ENCODE measurements at regions not wholly inside any gene's neighbourhood (a gene's known extent, or its start where the extent isn't known, plus 50 kb on each side); places are given as distances from the start of the nearest gene placed in this dataset.

DNA sequence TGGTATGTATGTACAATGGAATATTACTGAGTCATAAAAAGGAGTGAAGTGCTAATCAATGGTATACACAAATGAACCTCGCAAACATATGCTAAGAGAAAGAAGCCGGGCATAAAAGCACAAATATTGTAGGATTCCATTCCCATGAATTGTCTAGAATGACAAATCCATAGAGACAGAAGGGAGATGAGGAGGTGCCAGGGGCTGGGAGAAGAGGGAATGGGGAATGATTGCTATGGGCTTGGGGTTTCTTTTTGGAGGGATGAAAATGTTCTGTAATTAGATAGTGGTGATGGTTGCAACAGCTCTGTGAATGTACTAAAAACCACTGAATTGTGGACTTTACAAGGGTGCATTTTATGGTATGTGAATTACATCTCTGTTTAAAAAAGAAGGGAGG, 73.5 kb downstream of the GLI2 start:
- DNase-seq (ENCODE audit: low read depth): no peak

DNA sequence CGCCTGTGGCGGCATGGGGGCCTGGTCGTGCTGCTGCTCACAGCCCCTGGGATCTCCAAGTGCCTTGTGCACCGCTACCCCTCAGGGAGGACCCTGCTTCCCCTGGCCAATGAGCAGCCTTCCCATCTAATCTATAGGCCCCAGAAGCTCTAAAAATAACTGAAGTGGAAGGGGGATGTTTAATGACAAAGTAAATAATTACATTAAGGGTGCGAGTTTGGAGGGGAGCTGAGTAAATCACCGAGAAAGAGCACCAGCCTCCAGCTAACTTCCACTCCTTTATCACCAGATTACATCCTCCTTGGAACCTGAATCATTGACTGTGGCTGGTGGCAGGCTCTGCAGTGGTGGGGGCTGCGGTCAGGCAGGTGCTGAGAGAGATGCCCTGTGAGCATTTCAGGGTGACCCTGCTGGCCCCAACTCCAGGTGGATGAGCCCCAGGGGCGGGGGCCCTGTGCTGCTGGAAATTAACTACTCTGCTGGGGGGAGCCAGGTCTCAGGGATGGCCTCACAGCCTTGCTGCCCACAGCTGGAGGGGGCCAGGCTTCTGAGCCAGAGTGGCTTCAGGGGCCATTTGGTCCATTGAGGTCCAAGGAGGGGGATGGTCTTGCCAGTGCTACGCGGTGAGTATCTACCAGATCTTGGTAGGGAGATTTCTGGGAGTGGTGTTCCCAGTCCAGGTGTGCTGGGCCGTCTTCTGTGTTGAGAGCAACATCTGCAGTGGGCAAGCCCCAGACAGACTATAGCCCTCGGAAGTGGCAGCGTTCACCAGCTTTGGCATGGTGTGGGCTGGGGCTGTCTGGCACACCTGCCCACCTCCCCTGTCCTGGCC, 74.2 kb downstream of the GLI2 start:
- DNase-seq (ENCODE audit: low read depth): no peak

DNA sequence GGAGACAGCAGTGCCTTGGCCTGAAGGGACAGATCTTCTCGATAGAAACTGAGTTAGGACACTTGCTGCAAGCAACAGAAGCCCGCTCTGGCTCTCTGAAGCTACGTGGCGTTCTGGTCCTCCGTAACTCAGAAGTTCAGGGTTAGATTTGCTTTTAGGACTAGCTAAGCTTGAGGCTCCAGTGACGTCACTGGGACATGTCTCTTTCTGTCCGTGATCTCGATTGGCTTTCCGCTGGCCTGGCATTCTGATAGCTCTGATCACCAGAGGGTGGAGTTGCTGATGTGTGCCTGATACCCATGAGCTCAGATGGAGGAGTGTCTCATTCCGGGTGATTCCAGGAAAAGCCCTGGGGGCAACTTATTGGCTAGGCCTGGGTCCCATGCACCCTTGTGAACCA, 75.0 kb downstream of the GLI2 start:
- no peak for DNase-seq (ENCODE audit: low read depth)

DNA sequence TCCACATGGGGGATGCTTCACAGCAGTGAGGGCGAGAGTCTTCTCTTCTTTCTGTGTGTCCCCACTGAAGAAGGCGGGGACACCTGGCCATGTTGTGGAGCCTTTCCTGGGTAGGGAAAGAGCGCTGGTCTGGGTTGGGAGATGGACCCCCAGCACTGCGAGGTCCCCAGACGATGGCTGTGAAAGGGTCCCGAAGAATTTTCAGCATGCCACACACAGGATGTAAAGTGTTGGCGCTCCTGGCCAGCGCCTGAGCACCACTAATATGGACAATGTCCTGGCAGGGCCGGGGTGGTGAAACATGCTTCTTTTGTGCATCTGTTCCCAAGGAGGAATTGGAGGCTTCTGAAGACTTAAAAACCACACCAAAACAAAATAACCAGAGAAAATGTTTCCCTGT, 77.2 kb downstream of the GLI2 start:
- DNase-seq (ENCODE audit: low read depth): no peak

DNA sequence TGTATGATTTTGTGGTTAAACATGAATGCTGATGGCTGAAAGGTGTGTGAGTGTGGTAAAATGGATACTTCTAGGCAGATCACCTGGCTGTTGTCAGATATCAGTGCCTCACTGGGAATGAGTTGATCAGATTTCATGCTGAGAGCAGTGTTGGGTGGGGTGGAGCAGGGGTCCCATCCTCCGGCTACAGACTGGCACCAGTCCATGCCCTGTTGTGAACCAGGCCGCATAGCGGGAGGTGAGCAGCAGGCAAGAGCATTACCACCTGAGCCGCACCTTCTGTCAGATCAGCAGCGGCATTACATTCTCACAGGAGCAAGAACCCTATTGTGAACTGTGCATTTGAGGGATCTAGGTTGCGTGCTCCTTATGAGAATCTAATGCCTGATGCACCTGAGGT, 78.7 kb downstream of the GLI2 start:
- DNase-seq (ENCODE audit: low read depth): no peak

DNA sequence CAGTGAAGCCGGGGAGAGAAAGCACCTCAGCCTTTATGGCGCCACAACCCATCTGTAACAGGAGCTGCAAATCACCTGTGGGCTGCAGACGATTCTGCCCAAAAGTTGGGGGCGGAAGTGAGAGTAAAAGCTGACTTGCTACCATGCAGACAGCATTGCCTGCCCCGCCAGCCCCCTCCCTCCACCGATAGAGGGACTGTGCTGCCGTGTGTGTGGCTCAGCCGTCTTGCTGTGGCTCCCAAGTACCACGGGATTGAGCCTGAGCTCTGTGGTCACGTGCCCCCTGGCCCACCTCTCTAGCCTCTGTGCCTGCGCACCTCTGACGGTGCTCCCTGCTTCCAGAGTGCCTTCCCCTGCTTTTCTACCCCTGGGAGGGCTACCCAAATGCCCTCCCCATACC, 79.6 kb downstream of the GLI2 start:
- DNase-seq (ENCODE audit: low read depth): no peak

DNA sequence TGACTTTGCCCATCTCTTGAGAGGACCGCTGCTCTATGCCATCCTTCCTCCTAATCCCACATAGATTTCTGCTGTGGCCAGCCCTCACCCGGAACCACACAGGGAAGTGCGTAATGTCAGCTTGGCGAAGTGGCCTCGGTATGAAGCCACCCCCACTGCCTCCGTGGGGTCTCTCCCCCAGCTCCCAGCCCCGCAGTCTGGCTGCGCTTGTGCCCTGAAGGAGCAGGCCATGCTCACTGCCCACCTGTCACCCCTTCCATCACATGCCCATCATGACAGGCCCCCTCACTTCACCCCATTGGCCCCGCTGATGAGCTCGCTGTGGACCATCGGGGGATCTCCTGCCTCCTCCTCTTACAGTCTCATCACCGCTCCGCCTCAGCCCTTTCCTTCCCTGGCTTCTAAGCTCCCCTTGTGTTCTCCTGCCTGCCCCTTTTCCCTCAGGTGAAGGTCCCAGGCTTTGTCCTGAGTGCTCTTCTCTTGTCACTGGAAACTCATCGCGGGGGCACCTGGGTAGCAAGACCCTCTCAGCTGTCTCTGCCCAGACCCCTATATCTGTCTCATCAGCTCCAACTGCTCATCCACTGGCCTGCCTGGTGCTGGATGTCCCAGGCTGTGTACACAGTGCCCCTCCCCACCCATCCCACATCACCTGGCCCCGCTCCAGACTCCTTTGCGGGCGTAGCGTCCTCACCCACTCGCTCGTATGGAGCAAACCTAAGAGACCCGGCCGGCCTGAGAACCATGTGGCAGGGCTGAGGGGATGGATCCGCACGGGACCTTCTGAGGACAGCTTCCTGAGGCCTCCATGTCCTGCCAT, 81.7 kb downstream of the GLI2 start:
- no peak for DNase-seq (ENCODE audit: low read depth)

DNA sequence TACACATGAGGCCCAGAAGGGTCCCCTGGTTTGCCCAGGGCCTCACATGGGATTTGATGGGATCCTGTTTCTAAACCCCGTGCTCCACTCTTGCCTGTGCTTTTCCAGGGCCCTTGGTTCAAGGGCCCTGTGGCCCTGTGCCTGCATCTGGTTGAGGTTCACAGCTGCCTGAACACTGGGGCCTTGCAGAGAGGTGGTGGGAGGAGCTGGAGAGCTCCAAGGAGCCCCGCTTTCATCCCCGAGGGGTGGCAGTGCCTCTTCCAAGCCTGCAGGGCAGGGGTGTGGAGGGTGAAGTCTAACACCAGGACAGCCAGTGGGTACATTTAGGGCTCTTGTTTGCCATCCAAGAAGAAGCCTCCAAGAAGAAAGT, 82.3 kb downstream of the GLI2 start:
- DNase-seq (ENCODE audit: low read depth): no peak

DNA sequence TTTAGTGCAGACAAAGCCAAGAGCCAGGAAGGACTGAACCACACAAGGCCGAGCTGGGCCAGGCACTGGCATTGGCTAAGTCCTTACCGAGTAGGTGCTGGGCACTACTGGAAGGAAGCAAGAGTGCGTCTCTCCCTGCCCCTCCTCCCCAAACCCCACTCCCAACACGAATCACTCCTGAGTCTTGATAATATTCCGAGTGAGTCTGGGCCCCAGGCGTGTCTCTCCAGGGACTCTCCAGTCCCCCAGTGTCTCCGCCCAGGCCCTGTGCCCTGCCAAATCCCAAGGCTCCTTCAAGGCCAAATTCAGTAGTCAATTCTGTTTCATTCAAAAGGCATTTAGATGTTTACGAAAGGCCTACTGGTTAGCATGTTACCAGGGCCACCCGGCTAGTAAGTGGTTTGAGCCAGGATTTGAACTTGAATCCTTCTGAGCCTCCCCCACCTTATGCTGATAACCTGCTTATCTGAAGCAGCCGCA, 82.8 kb downstream of the GLI2 start:
- DNase-seq (ENCODE audit: low read depth): peak; percentile 68

DNA sequence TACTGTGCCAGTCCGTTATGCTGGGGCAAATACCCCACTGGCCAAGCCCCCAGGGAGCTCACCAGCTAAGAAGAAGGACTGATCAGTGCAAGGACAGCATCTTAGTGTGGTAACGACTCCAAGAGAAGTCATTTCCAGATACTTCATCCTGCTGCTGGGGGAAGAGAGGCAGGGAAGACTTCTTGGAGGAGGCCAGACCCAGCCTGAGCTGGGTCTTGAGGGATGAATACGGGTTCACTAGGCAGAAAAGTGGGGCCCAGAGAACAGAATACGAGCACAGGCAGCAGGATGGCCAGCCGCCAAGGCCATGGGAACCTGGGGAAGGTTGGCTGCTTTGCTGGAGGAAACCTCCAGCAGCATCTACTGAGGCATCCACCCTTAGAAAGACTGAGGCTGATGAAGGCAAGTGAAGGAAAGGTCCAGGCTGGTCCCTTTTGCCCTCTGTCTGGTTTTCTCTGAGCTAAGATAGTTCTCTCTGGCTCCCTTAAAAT, 84.1 kb downstream of the GLI2 start:
- no peak for DNase-seq (ENCODE audit: low read depth)

DNA sequence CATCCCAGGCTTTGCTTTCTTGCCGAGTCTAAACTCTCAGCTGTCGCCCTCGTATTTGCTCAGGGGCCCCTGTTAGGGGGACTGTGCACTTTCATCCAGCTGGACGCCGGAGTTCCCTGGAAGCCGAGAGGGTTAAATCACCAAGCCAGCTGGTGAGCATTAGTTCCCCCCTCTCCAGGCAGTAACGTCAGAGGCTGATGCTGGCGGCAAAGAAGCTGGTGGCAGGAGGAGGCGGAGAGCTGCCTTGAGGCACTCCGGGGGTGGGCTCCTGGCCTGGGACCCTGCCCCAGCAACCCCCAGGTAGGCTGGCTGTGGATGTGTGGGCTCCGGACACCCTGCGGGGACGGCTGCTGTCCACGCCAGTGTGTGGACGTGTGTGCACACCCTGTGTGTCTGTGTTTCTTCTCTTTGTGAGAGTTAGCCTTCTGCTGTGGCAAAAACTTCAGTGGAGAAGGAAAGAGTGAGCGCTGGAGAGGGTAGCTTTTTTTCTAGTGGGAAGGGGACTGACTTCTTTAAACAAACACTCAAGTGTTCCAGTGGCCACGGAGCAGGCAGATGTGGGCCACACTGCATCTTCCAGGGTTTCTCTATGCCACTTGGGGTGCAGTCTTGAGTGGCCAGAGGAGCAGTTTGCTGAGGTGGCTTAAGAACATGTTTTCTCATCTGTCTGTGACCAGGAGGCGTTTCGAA, 84.7 kb downstream of the GLI2 start:
- DNase-seq (ENCODE audit: low read depth): no peak

DNA sequence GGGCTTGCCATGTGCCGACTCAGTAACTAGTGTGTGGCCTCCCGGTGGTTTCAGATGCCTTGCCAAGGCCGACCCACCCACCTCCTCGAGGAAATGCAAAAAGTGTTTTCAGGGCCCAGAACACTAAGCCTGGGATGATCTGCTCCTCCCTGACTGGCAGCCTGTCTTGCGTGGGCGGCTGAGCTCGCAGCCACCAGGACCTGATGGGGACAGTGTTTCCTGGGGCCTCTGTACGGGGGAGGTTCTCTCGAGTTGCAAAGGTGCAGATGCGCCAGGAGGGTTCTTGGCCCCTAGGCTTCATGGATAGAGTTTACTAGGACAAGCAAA, 85.2 kb downstream of the GLI2 start:
- DNase-seq (ENCODE audit: low read depth): no peak

DNA sequence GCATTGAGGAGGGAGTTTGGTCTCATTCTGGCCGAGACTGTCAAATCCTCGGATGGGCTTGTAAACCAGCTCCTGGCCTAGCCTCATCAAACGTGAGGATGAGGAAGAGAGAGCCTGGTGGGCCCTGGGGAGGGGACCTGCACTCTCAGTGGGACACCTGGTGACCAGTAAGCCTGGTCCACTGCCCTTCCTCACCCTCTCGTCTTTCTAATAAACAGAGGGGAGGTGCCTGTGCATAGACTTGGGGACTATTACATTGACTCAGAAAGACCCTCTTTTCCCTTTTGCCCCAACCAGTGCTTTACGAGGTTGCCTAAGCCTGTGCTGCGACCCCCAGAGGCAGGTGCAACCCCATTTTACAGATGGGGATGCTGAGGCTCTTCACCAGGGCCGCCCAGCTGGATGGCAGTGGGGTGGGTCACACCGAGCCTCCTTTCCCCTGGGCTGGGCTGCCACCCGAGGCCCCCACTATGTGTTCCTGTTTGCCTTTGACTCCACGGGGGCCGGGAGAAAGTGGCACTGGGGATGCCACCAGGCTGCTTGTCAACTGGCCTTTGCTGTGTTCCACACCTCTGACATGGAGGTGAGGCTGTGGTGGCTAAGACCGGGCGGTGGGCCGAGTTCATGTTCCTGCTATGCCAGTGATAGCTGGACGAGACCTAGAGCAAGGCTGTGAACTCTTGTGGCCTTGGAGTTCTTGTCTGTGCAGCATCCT, 85.9 kb downstream of the GLI2 start:
- DNase-seq (ENCODE audit: low read depth): no peak

DNA sequence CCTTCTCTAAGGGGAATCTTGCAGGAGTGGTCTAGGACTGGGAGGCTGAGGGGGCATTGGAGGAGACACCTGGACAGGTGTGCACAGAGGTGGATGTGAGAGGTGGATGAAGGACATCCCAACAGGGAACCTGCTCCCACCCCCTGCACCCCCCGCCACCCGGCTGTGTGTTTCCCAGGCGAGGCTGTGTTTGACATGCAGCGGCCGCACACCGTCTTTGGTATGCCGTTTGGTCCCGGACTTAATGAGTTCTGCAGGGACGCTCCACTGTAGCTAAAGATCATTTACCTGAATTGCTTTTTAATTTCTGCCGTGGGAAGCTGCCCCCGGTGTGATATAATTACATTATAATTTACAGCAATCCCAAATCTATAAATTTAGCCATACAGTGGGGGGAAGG, 87.3 kb downstream of the GLI2 start:
- DNase-seq (ENCODE audit: low read depth): no peak

DNA sequence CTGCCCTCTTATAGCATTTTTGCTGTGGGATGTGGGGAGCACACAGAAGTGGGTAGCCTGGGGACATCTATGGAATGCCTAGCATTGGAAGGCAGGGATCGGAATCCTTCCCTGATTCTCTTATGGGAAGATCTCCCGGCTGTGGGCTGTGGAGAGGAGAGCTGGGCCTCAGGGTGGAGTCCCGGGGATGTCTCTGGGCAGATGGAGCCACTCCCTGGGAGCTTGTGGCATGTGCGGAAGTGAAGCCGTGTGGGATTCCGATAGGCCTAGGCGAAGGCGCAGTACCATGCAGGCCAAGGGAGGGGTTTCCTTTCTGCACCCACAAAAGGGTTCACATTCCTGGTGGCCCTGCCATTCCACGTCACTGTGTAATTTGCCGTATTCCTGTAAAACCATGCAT, 87.9 kb downstream of the GLI2 start:
- no peak for DNase-seq (ENCODE audit: low read depth)

DNA sequence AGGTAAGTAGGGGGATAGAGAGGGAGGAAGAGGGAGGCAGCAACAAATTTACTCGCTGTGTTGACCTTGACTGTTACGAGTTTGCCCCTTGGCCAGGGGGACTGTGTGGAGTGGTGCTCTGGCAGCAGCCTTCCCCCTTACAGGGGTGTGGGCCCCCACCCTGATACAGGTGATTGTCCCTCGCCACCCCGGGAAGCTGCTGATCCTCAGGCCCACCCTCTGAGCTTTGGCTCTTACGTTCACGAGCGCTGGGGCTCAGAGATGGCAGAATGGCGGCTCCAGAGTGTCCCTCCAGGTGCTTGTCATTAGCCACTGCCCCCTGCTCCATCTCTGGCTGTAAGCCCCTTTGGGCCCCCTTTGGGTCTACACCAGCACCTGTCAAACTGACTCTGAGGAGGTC, 88.6 kb downstream of the GLI2 start:
- DNase-seq (ENCODE audit: low read depth): no peak

DNA sequence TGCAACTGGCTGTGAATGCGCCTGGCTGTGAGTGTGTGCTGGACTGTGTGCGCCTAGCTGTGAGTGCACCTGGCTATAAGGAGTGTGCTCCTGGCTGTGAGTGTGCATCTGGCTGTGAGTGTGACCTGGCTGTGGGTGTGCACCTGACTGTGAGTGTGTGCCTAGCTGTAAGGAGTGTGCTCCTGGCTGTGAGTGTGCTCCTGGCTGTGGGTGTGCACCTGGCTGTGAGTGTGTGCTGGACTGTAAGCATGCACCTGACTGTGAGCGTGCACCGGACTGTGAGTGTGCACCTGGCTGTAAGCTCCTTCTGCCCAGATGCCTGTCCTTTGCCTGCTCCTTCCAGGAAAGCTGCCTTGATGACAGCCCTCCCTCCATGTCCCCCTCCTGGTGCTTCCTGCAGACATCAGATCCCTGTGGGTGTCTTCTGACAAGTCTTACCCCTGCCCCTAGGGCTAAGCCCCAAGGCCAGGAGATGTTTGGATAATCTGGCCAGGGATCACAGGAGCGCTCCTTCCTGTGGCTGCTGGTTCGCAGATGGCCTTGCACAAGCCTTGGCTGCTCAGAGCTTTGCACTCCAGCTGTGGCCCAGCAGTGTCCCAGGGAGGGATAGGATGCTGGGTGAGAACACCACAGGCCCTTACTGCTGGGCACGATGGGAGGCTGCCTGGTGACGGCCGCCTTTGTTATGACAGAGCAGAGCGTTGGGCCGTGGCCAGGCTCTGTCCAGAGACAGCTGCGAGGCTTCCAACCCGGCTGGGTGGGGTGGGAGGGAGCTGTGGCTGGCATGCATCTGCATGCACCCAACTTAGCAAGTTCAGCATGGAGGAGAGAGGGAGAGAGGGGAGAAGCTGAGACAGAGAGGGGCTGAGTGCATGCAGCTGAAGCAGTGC, 89.9 kb downstream of the GLI2 start:
- no peak for DNase-seq (ENCODE audit: low read depth)

DNA sequence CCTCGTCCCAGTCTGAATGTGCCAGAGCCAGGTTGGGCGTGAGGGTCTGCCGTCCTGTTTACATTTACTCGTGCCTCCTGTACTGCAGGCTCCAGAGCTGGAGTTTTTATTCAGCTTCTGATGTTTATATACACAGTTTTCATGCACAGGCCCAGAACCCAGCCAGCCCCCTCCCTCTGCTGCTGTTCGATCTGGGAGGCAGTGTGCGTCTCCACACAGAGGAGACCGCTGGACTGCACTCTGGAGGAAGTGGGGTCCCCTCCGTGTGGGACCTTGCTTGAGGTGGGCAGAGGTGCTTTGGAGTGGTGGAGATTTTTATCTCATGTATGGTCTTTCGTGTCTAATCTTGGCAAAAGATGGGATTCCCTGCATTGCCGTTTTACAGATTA, 90.6 kb downstream of the GLI2 start:
- DNase-seq (ENCODE audit: low read depth): no peak

DNA sequence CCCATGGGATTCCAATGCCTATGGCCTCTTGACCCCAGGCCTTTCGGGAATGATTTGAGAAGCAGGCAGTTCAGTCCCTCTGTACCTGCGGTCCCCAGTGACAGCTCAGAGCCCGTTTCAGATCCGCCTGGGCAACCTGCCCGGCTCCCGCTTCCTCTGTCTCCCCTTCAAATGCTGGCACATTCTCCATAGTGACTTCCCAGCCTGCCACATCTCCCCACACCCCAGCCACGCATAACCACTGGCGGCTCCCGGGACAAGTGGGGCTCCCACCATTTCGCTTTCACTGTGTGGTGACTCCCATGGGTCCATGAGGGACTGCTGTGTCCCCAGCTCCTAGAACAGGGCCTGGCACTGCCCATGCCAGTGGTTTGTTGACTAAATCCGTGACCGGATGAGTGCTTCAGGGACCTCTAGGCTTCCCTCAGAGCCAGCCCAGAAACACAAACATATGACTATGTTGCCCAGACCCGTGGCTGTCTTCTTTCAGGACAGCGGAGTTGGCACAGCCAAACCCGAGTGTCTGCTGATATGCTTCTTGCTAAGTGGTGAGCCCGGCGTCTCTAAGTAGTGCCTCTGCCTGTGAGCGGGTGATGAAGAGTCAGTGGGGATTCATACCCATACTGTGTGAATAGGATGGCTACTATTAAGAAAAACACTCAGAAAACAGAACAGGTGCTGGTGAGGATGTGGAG, 91.2 kb downstream of the GLI2 start:
- DNase-seq (ENCODE audit: low read depth): no peak

DNA sequence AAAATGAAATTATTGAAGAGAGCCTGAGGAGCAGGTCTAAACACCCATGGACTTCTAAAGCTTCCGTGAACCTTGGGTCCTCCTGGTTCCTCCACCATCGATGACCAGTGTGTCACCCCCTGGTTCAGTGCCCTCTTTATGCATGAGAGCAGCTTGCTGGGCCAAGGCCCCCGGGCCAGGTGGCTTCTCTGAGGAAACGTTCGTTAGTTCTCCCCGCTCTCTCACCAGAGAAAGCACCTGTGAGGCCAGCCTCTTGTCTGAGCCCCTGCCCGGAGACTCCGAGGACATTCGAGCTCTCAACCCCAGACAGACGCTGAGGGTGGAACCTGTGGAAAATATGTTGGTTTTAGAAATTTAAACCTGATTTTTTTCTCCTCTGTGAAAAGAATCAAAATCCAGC, 92.4 kb downstream of the GLI2 start:
- DNase-seq (ENCODE audit: low read depth): no peak

Data from HS-5 (cell line).